GM12891 (cell line): ENCODE measurements at regions not wholly inside any gene's neighbourhood (a gene's known extent, or its start where the extent isn't known, plus 50 kb on each side); places are given as distances from the start of the nearest gene placed in this dataset.

Experiments used
- POLR2A ChIP-seq: IDR thresholded peaks from 2 replicates; pipeline ENCODE4 v1.6.1; 2011; ENCODE audit warnings: low read depth, low read length, control low read depth
- POLR2AphosphoS5 ChIP-seq: IDR thresholded peaks from 2 replicates; pipeline ENCODE4 v1.6.1; 2011; ENCODE audit warnings: low read depth, low read length, control low read depth
- SPI1 ChIP-seq: IDR thresholded peaks from 2 replicates; pipeline ENCODE4 v1.6.1; 2011; ENCODE audit warnings: low read depth, low read length, control low read depth
- TAF1 ChIP-seq: IDR thresholded peaks from 2 replicates; pipeline ENCODE4 v1.6.1; 2011; ENCODE audit warnings: low read depth, low read length, control low read depth

DNA sequence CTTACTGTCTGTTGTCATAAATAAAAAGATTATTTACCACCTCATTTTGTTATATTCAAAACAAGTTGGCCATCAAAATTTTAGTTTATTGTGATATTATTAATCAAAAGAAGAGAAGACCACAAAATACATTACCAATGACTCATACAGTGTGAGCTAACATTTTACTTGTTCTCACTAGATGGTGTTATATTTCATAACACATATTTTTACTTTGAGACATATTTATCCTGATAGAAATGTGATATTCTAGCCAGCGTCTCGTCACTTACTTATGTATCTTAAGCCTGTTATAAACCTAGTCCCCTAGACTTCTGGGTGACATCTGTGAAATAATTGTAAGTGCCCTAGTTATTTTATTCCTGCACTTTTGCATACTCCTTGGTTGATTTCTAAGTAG, 263.2 kb downstream of the CDH7 start:
- TF ChIP-seq POLR2A (no peak), POLR2AphosphoS5 (no peak), TAF1 (no peak), SPI1 (no peak)
